Natural killer cell (primary cell): ENCODE measurements at regions not wholly inside any gene's neighbourhood (a gene's known extent, or its start where the extent isn't known, plus 50 kb on each side); places are given as distances from the start of the nearest gene placed in this dataset.

ENCODE experiments used
- ATAC-seq, 3 donors: fragments of 150-1000 bp in 2 of 3; fragments of 200-7000 bp in 1 of 3; cut with Tn5 transposase; 1 replicate in 1 of 3; 2 replicates in 2 of 3; pipeline ENCODE4 v1.10.0; 2021; ENCODE audit warnings: mild to moderate bottlenecking in 2 of 3, moderate library complexity in 2 of 3
- DNase-seq, 2 donors: peaks; one replicate each; pipeline versions ENCODE4 v3.0.0 to v3.0.0-alpha.2; 2013 to 2021; ENCODE audit warnings: mixed read lengths in 1 of 2
- H3K27ac ChIP-seq: one replicate; pipeline ENCODE4 v1.5.1; 2013; ENCODE audit warnings: mild to moderate bottlenecking, low read length
- H3K27me3 ChIP-seq: one replicate; pipeline ENCODE4 v1.6.1; 2013; ENCODE audit warnings: low read length; ENCODE audit not compliant: control insufficient read depth, insufficient read depth
- H3K36me3 ChIP-seq: one replicate; pipeline ENCODE4 v1.6.1; 2013; ENCODE audit warnings: low read length; ENCODE audit not compliant: control insufficient read depth, insufficient read depth
- H3K4me1 ChIP-seq: one replicate; pipeline ENCODE4 v1.6.1; 2013; ENCODE audit warnings: low read length; ENCODE audit not compliant: control insufficient read depth, insufficient read depth
- H3K4me3 ChIP-seq: one replicate; pipeline ENCODE4 v1.5.1; 2013; ENCODE audit warnings: low read length
- H3K9me3 ChIP-seq: one replicate; pipeline ENCODE4 v1.6.1; 2013; ENCODE audit warnings: low read length; ENCODE audit not compliant: control insufficient read depth, insufficient read depth
- H3K27ac Mint-ChIP-seq, 2 donors: one replicate each; pipeline ENCODE4 v1.8.0; 2022; ENCODE audit warnings: mild to moderate bottlenecking in 2 of 2, mixed read lengths in 2 of 2, moderate library complexity in 1 of 2
- H3K27me3 Mint-ChIP-seq, 2 donors: one replicate each; pipeline ENCODE4 v1.8.0; 2022; ENCODE audit warnings: low read depth in 2 of 2, mixed read lengths in 2 of 2
- H3K36me3 Mint-ChIP-seq: one replicate; pipeline ENCODE4 v1.8.0; 2022; ENCODE audit warnings: mixed read lengths
- H3K4me1 Mint-ChIP-seq, 2 donors: one replicate each; pipeline ENCODE4 v1.8.0; 2022; ENCODE audit warnings: mixed read lengths in 2 of 2
- H3K4me3 Mint-ChIP-seq: one replicate; pipeline ENCODE4 v1.8.0; 2022; ENCODE audit warnings: mild to moderate bottlenecking, moderate library complexity, mixed read lengths
- H3K9me3 Mint-ChIP-seq, 2 donors: one replicate each; pipeline ENCODE4 v1.8.0; 2022; ENCODE audit warnings: mixed read lengths in 2 of 2
- WGBS: methylation state at CpG from one replicate; pipeline ENCODE4 v1.1.7; 2013; ENCODE audit warnings: missing lambda C conversion rate; ENCODE audit not compliant: insufficient coverage; 5-methylcytosine and 5-hydroxymethylcytosine counted together
- intact Hi-C: fragments of 100-400 bp; cut with micrococcal nuclease; formaldehyde crosslinking; loops from one replicate; pipeline ENCODE4 v1.14.2; 2022
- TF ChIP-seq, protein P1 (sequence below): fragments of 200-600 bp; IDR thresholded peaks from one replicate; pipeline ENCODE4 v1.8.0; 2022; ENCODE audit warnings: antibody characterized with exemption

DNA sequence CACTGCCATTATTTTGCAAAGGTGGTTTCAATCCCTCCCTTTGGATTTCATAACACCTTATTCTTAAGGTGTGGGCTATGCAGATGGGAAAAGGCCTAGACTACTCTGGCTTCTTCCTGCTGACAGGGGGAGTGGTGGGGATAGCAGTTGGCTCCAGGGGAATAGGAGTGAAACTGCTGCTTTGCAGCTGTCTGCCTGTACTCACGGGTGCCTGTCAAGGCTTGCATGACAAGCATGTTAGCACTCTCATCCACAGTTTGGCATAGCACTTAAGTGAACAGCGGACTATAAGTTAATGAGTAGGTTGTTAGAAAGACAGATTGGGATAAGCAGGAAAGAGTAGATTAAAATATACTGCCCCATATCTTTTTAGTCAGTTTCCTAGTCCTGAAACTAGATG lies 287.5 kb upstream of the DAB1 start:
- intact Hi-C loops: no loop called here
- Histone ChIP-seq H3K4me3 (no peak overlapping the region), H3K27me3 (peaks cover 2% of the 10 kb centered on the region), H3K9me3 (no peaks in the 10 kb centered on the region), H3K27ac (no peak overlapping the region), H3K4me1 (no peaks in the 10 kb centered on the region), H3K36me3 (no peaks in the 10 kb centered on the region)
- Mint-ChIP-seq H3K36me3 (no peaks in the 10 kb centered on the region), H3K9me3 (peaks cover 4 to 8% of the 10 kb centered on the region in 2 donors), H3K4me3 (no peak overlapping the region), H3K27me3 (peaks cover 0 to 11% of the 10 kb centered on the region in 2 donors), H3K27ac (no peak overlapping the region), H3K4me1 (no peaks in the 10 kb centered on the region)
- DNase-seq (no peak), ATAC-seq (no peak)
- TF ChIP-seq, protein P1, sequence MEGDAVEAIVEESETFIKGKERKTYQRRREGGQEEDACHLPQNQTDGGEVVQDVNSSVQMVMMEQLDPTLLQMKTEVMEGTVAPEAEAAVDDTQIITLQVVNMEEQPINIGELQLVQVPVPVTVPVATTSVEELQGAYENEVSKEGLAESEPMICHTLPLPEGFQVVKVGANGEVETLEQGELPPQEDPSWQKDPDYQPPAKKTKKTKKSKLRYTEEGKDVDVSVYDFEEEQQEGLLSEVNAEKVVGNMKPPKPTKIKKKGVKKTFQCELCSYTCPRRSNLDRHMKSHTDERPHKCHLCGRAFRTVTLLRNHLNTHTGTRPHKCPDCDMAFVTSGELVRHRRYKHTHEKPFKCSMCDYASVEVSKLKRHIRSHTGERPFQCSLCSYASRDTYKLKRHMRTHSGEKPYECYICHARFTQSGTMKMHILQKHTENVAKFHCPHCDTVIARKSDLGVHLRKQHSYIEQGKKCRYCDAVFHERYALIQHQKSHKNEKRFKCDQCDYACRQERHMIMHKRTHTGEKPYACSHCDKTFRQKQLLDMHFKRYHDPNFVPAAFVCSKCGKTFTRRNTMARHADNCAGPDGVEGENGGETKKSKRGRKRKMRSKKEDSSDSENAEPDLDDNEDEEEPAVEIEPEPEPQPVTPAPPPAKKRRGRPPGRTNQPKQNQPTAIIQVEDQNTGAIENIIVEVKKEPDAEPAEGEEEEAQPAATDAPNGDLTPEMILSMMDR: no peak
- no CpG with 5 or more reads among the region's 2 CpGs for WGBS

DNA sequence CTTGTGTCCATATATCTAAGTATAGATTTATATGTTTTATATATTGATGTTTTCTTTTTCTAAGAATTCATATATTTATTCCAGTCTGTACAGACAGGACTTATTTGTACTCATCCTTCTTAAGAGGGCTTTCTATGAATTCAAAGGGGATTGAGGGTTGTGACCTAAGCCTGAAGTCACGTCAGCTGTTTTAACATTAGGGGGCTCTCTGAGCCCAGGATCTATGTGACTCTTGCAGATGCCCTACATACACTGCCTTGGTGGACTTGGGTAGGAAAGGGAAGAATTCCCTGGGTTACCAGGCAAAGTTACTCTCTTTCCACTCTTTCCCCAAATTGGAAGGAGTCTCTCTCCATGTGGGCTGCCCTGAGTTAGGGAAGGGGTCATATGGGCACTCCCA lies 283.8 kb upstream of the DAB1 start:
- Histone ChIP-seq H3K9me3 (no peaks in the 10 kb centered on the region), H3K36me3 (no peaks in the 10 kb centered on the region), H3K27me3 (no peaks in the 10 kb centered on the region), H3K27ac (no peak overlapping the region), H3K4me1 (no peaks in the 10 kb centered on the region), H3K4me3 (no peak overlapping the region)
- H3K27ac Mint-ChIP-seq: no peak overlapping the region
- intact Hi-C loops: no loop called here
- no peak for DNase-seq
- no peaks in the 10 kb centered on the region for H3K27me3 Mint-ChIP-seq
- no peaks in the 10 kb centered on the region for H3K36me3 Mint-ChIP-seq
- H3K4me3 Mint-ChIP-seq: no peak overlapping the region
- H3K4me1 Mint-ChIP-seq: no peaks in the 10 kb centered on the region
- no peak for ATAC-seq
- H3K9me3 Mint-ChIP-seq: peaks cover 2 to 3% of the 10 kb centered on the region in 2 donors
- WGBS: 92% methylated on average over 1 of the region's 1 CpG
- TF ChIP-seq, protein P1: no peak

DNA sequence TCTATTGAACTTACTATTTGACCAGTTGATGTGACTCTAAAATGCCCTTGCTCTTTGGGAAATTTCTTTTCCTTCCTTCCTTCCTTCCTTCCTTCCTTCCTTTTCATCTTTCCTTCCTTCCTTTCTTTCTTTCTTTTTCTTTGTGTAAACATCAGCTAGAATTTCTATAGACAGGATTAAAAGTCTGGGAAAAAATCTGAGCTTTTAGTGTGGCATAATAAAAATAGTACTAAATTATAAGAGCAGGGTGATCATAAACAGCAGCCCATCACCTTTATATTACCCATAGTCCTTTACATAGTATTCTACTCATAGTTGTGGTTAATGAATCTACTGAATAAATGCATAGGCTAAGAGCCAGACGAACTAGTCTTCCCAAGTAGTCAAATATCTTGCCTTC lies 281.0 kb upstream of the DAB1 start:
- Mint-ChIP-seq H3K36me3 (no peaks in the 10 kb centered on the region), H3K4me3 (no peak overlapping the region), H3K27ac (no peak overlapping the region), H3K4me1 (no peaks in the 10 kb centered on the region), H3K27me3 (no peaks in the 10 kb centered on the region), H3K9me3 (peaks cover 2 to 5% of the 10 kb centered on the region in 2 donors)
- TF ChIP-seq, protein P1: no peak
- DNase-seq: no peak
- Histone ChIP-seq H3K4me3 (no peak overlapping the region), H3K36me3 (no peaks in the 10 kb centered on the region), H3K27me3 (no peaks in the 10 kb centered on the region), H3K4me1 (no peaks in the 10 kb centered on the region), H3K27ac (no peak overlapping the region), H3K9me3 (no peaks in the 10 kb centered on the region)
- 67% methylated on average over 1 of the region's 1 CpG for WGBS
- ATAC-seq: no peak
- intact Hi-C loops: no loop called here

DNA sequence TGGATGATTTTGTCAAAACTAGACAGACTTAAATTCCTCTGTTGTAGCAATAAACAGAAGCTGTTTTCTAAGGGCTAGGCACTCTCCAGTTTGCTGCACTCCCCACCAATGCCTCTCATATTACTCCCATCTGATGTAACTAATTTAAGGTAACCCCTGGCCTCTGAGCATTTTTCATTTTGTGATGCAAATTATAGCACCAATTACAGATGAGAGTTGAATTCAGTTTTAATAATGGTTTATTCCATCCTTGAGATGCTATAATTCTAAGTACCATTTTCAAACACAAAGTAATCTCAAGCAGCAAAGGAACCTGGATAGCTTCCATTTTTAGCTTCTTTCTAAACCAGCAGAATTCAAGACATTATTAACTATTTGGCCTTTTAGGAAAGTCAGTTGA lies 280.4 kb upstream of the DAB1 start:
- Histone ChIP-seq H3K9me3 (no peaks in the 10 kb centered on the region), H3K4me3 (no peak overlapping the region), H3K4me1 (no peaks in the 10 kb centered on the region), H3K36me3 (no peaks in the 10 kb centered on the region), H3K27ac (no peak overlapping the region), H3K27me3 (no peaks in the 10 kb centered on the region)
- TF ChIP-seq, protein P1: no peak
- H3K9me3 Mint-ChIP-seq: peaks cover 2 to 5% of the 10 kb centered on the region in 2 donors
- no peaks in the 10 kb centered on the region for H3K36me3 Mint-ChIP-seq
- H3K27me3 Mint-ChIP-seq: no peaks in the 10 kb centered on the region
- H3K4me3 Mint-ChIP-seq: no peak overlapping the region
- H3K27ac Mint-ChIP-seq: no peak overlapping the region
- ATAC-seq (no peak), DNase-seq (no peak)
- H3K4me1 Mint-ChIP-seq: no peaks in the 10 kb centered on the region
- intact Hi-C loops: no loop called here
